ENCODE measurements at regions not wholly inside any gene's neighbourhood (a gene's known extent, or its start where the extent isn't known, plus 50 kb on each side); places are given as distances from the start of the nearest gene placed in this dataset.

GRCh38 chr18:8983195-8983594 lies 119.3 kb upstream of the NDUFV2 start:
- H3F3A ChIP-seq (ENCODE audit: low read depth), result no peaks in the 10 kb centered on the region
- no peaks in the 10 kb centered on the region for H3K36me3 ChIP-seq (ENCODE audit: insufficient read depth, low read length)
- H4K20me1 ChIP-seq (ENCODE audit: insufficient read depth, low read length, poor library complexity, severe bottlenecking), result no peaks in the 10 kb centered on the region
- TF ChIP-seq, protein P1, sequence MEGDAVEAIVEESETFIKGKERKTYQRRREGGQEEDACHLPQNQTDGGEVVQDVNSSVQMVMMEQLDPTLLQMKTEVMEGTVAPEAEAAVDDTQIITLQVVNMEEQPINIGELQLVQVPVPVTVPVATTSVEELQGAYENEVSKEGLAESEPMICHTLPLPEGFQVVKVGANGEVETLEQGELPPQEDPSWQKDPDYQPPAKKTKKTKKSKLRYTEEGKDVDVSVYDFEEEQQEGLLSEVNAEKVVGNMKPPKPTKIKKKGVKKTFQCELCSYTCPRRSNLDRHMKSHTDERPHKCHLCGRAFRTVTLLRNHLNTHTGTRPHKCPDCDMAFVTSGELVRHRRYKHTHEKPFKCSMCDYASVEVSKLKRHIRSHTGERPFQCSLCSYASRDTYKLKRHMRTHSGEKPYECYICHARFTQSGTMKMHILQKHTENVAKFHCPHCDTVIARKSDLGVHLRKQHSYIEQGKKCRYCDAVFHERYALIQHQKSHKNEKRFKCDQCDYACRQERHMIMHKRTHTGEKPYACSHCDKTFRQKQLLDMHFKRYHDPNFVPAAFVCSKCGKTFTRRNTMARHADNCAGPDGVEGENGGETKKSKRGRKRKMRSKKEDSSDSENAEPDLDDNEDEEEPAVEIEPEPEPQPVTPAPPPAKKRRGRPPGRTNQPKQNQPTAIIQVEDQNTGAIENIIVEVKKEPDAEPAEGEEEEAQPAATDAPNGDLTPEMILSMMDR (conservative IDR thresholded peaks at IDR 0.05; ENCODE audit: low read length), result no peak
- TF ChIP-seq EZH2phosphoT487 (IDR thresholded peaks at IDR 0.05; ENCODE audit: borderline replicate concordance), result no peak
- no peak overlapping the region for H3K4me3 ChIP-seq (ENCODE audit: low read length, poor library complexity, severe bottlenecking)
- H2AFZ ChIP-seq (ENCODE audit: low read length), result peak overlapping the region; percentile 41; the same call in 1 of the 2 replicates
- no peak overlapping the region for H3K9ac ChIP-seq (ENCODE audit: low read depth, low read length, poor library complexity, severe bottlenecking)
- H3K79me2 ChIP-seq (ENCODE audit: insufficient read depth, low read length), result no peaks in the 10 kb centered on the region
- H3K9me3 ChIP-seq (ENCODE audit: insufficient read depth, low read depth, low read length), result no peaks in the 10 kb centered on the region
- H3K27me3 ChIP-seq (ENCODE audit: insufficient read depth, low read length, poor library complexity, severe bottlenecking), result no peaks in the 10 kb centered on the region
- no peaks in the 10 kb centered on the region for H3K4me1 ChIP-seq (ENCODE audit: insufficient read depth, low read length, poor library complexity, severe bottlenecking)
- no peak overlapping the region for H3K4me2 ChIP-seq (ENCODE audit: low read depth, low read length, poor library complexity, severe bottlenecking)
- H3K9me2 ChIP-seq (replicated peaks; ENCODE audit: low read depth, low read length), result no peaks in the 10 kb centered on the region

GRCh38 chr18:8984131-8984721 lies 118.3 kb upstream of the NDUFV2 start:
- no peaks in the 10 kb centered on the region for H3K9me3 ChIP-seq (ENCODE audit: insufficient read depth, low read depth, low read length)
- no peaks in the 10 kb centered on the region for H3K36me3 ChIP-seq (ENCODE audit: insufficient read depth, low read length)
- no peaks in the 10 kb centered on the region for H3K79me2 ChIP-seq (ENCODE audit: insufficient read depth, low read length)
- H3F3A ChIP-seq (ENCODE audit: low read depth), result no peaks in the 10 kb centered on the region
- H2AFZ ChIP-seq (ENCODE audit: low read length), result no peak overlapping the region
- TF ChIP-seq, protein P1 (conservative IDR thresholded peaks at IDR 0.05; ENCODE audit: low read length), result no peak
- TF ChIP-seq EZH2phosphoT487 (IDR thresholded peaks at IDR 0.05; ENCODE audit: borderline replicate concordance), result no peak
- no peaks in the 10 kb centered on the region for H4K20me1 ChIP-seq (ENCODE audit: insufficient read depth, low read length, poor library complexity, severe bottlenecking)
- H3K9ac ChIP-seq (ENCODE audit: low read depth, low read length, poor library complexity, severe bottlenecking), result no peak overlapping the region
- no peaks in the 10 kb centered on the region for H3K9me2 ChIP-seq (replicated peaks; ENCODE audit: low read depth, low read length)
- H3K27me3 ChIP-seq (ENCODE audit: insufficient read depth, low read length, poor library complexity, severe bottlenecking), result no peaks in the 10 kb centered on the region
- H3K4me1 ChIP-seq (ENCODE audit: insufficient read depth, low read length, poor library complexity, severe bottlenecking), result no peaks in the 10 kb centered on the region
- no peak overlapping the region for H3K4me3 ChIP-seq (ENCODE audit: low read length, poor library complexity, severe bottlenecking)
- no peak overlapping the region for H3K4me2 ChIP-seq (ENCODE audit: low read depth, low read length, poor library complexity, severe bottlenecking)

- H3K9ac ChIP-seq (ENCODE audit: low read depth, low read length, poor library complexity, severe bottlenecking), result no peak overlapping the region
- no peaks in the 10 kb centered on the region for H3K9me2 ChIP-seq (replicated peaks; ENCODE audit: low read depth, low read length)
- H2AFZ ChIP-seq (ENCODE audit: low read length), result no peak overlapping the region; the same call in 1 of the 2 replicates
- H3K4me3 ChIP-seq (ENCODE audit: low read length, poor library complexity, severe bottlenecking), result no peak overlapping the region
- TF ChIP-seq, protein P1 (conservative IDR thresholded peaks at IDR 0.05; ENCODE audit: low read length), result no peak
- TF ChIP-seq EZH2phosphoT487 (IDR thresholded peaks at IDR 0.05; ENCODE audit: borderline replicate concordance), result no peak
- no peaks in the 10 kb centered on the region for H3K36me3 ChIP-seq (ENCODE audit: insufficient read depth, low read length)
- no peak overlapping the region for H3K4me2 ChIP-seq (ENCODE audit: low read depth, low read length, poor library complexity, severe bottlenecking)
- no peaks in the 10 kb centered on the region for H3K79me2 ChIP-seq (ENCODE audit: insufficient read depth, low read length)
- H3K27me3 ChIP-seq (ENCODE audit: insufficient read depth, low read length, poor library complexity, severe bottlenecking), result no peaks in the 10 kb centered on the region
- H3K9me3 ChIP-seq (ENCODE audit: insufficient read depth, low read depth, low read length), result no peaks in the 10 kb centered on the region
- H3K4me1 ChIP-seq (ENCODE audit: insufficient read depth, low read length, poor library complexity, severe bottlenecking), result no peaks in the 10 kb centered on the region
- no peaks in the 10 kb centered on the region for H4K20me1 ChIP-seq (ENCODE audit: insufficient read depth, low read length, poor library complexity, severe bottlenecking)
- H3F3A ChIP-seq (ENCODE audit: low read depth), result no peaks in the 10 kb centered on the region
Measured at GRCh38 chr18:8987241-8987640, 115.3 kb upstream of the NDUFV2 start.
